Thyroid gland (tissue), 4 donors: ENCODE measurements at regions not wholly inside any gene's neighbourhood (a gene's known extent, or its start where the extent isn't known, plus 50 kb on each side); places are given as distances from the start of the nearest gene placed in this dataset.

Source experiments
- POLR2A ChIP-seq, 2 donors: fragments of 450-650 bp; IDR thresholded peaks; one replicate each; pipeline ENCODE4 v1.6.1; 2017; ENCODE audit warnings: antibody characterized with exemption in 2 of 2, mild to moderate bottlenecking in 2 of 2, moderate library complexity in 1 of 2
- TF ChIP-seq, protein P1 (sequence below), 6 experiments: fragments of 200-600 bp in 3 of 6; fragments of 450-650 bp in 3 of 6; sonication (generic) in 3 of 6; IDR thresholded peaks; one replicate each; pipeline ENCODE4 v1.5.1; 2016 to 2019; ENCODE audit warnings: antibody characterized with exemption in 6 of 6, mild to moderate bottlenecking in 2 of 6, inconsistent platforms in 1 of 6, moderate library complexity in 1 of 6

DNA sequence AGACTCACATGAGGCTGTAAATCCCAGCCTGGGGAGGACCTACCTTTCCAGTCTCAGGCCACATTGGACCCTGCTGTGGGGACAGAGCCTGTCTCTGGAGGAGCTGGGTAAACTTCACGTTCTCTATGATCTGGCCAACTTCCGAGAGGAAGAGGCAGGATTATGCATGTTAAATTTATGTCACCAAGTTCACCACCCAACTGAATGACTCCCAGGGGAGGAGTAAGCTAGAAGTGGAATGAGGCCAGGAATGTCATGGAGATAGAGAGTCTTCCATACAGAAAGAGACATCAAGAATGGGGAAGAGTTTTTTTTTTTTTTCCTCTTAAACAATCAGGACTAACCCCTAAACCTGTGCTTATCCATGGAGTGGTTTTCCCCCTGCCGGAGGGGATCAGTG is 90.3 kb upstream of the PALM2AKAP2 start:
- TF ChIP-seq POLR2A (IDR thresholded peaks at IDR 0.05): no peak
- TF ChIP-seq, protein P1, sequence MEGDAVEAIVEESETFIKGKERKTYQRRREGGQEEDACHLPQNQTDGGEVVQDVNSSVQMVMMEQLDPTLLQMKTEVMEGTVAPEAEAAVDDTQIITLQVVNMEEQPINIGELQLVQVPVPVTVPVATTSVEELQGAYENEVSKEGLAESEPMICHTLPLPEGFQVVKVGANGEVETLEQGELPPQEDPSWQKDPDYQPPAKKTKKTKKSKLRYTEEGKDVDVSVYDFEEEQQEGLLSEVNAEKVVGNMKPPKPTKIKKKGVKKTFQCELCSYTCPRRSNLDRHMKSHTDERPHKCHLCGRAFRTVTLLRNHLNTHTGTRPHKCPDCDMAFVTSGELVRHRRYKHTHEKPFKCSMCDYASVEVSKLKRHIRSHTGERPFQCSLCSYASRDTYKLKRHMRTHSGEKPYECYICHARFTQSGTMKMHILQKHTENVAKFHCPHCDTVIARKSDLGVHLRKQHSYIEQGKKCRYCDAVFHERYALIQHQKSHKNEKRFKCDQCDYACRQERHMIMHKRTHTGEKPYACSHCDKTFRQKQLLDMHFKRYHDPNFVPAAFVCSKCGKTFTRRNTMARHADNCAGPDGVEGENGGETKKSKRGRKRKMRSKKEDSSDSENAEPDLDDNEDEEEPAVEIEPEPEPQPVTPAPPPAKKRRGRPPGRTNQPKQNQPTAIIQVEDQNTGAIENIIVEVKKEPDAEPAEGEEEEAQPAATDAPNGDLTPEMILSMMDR (IDR thresholded peaks at IDR 0.05): no peak
